H9 (cell line): ENCODE measurements at regions not wholly inside any gene's neighbourhood (a gene's known extent, or its start where the extent isn't known, plus 50 kb on each side); places are given as distances from the start of the nearest gene placed in this dataset.

ENCODE experiments used
- DNase-seq: peaks from one replicate; pipeline ENCODE4 v3.0.0-alpha.2; 2017
- H2AFZ ChIP-seq: one replicate; pipeline ENCODE4 v1.6.1; 2013; ENCODE audit warnings: mild to moderate bottlenecking, low read length, control low read depth, moderate library complexity
- H2AK5ac ChIP-seq: 2 replicates; pipeline ENCODE4 v1.6.1; 2013; ENCODE audit warnings: low read length, control low read depth, mixed read lengths; ENCODE audit not compliant: insufficient read length
- H2BK120ac ChIP-seq: one replicate; pipeline ENCODE4 v1.6.1; 2013; ENCODE audit warnings: low read depth, mild to moderate bottlenecking, low read length, control low read depth, inconsistent platforms; ENCODE audit not compliant: poor library complexity, severe bottlenecking
- H2BK12ac ChIP-seq: 2 replicates; pipeline ENCODE4 v1.6.1; 2013; ENCODE audit warnings: low read length, control low read depth, mixed read lengths, low read depth; ENCODE audit not compliant: insufficient read length
- H2BK15ac ChIP-seq: 2 replicates; pipeline ENCODE4 v1.6.1; 2013; ENCODE audit warnings: low read depth, low read length, control low read depth
- H2BK20ac ChIP-seq: one replicate; pipeline ENCODE4 v1.6.1; 2013; ENCODE audit warnings: low read depth, mild to moderate bottlenecking, low read length, control low read depth, inconsistent platforms; ENCODE audit not compliant: poor library complexity, severe bottlenecking
- H2BK5ac ChIP-seq: 2 replicates; pipeline ENCODE4 v1.6.1; 2013; ENCODE audit warnings: low read length, control low read depth, mixed read lengths; ENCODE audit not compliant: insufficient read length
- H3K14ac ChIP-seq: 2 replicates; pipeline ENCODE4 v1.6.1; 2013; ENCODE audit warnings: low read length, control low read depth; ENCODE audit not compliant: insufficient read depth
- H3K18ac ChIP-seq: 2 replicates; pipeline ENCODE4 v1.6.1; 2013; ENCODE audit warnings: low read depth, mild to moderate bottlenecking, mixed read lengths, low read length, control low read depth; ENCODE audit not compliant: insufficient read length
- H3K23ac ChIP-seq: 2 replicates; pipeline ENCODE4 v1.6.1; 2013; ENCODE audit warnings: low read length, control low read depth, mixed read lengths, low read depth; ENCODE audit not compliant: insufficient read length
- H3K23me2 ChIP-seq: 2 replicates; pipeline ENCODE4 v1.6.1; 2013; ENCODE audit warnings: low read depth, mild to moderate bottlenecking, mixed read lengths, low read length, control low read depth; ENCODE audit not compliant: insufficient read length, poor library complexity, severe bottlenecking
- H3K27ac ChIP-seq: 2 replicates; pipeline ENCODE4 v1.5.1; 2013; ENCODE audit warnings: low read length, control low read depth, mixed read lengths, low read depth; ENCODE audit not compliant: insufficient read length
- H3K27me3 ChIP-seq: 2 replicates; pipeline ENCODE4 v1.6.1; 2013; ENCODE audit warnings: low read length, control low read depth, inconsistent platforms; ENCODE audit not compliant: insufficient read depth
- H3K4ac ChIP-seq: 2 replicates; pipeline ENCODE4 v1.6.1; 2013; ENCODE audit warnings: low read depth, mild to moderate bottlenecking, control low read depth, inconsistent platforms, low read length, moderate library complexity
- H3K4me1 ChIP-seq: 2 replicates; pipeline ENCODE4 v1.6.1; 2013; ENCODE audit warnings: low read length, control low read depth, inconsistent platforms; ENCODE audit not compliant: insufficient read depth
- H3K4me2 ChIP-seq: 2 replicates; pipeline ENCODE4 v1.6.1; 2013; ENCODE audit warnings: low read length, control low read depth, mixed read lengths; ENCODE audit not compliant: insufficient read length, insufficient read depth
- H3K56ac ChIP-seq: 2 replicates; pipeline ENCODE4 v1.6.1; 2013; ENCODE audit warnings: low read depth, mild to moderate bottlenecking, mixed read lengths, low read length, control low read depth; ENCODE audit not compliant: insufficient read length
- H3K79me1 ChIP-seq: 2 replicates; pipeline ENCODE4 v1.6.1; 2013; ENCODE audit warnings: low read depth, mild to moderate bottlenecking, moderate library complexity, low read length, control low read depth, inconsistent platforms; ENCODE audit not compliant: insufficient read depth, poor library complexity, severe bottlenecking
- H3K79me2 ChIP-seq: 2 replicates; pipeline ENCODE4 v1.6.1; 2013; ENCODE audit warnings: low read length, control low read depth, inconsistent platforms; ENCODE audit not compliant: insufficient read depth
- H3K9ac ChIP-seq: 2 replicates; pipeline ENCODE4 v1.6.1; 2013; ENCODE audit warnings: low read length, control low read depth, mixed read lengths; ENCODE audit not compliant: insufficient read length; ENCODE audit errors: extremely low read depth
- H3K9me3 ChIP-seq: one replicate; pipeline ENCODE4 v1.6.1; 2013; ENCODE audit warnings: low read depth, low read length, inconsistent platforms; ENCODE audit not compliant: control insufficient read depth
- H3T11ph ChIP-seq: one replicate; pipeline ENCODE4 v1.6.1; 2013; ENCODE audit warnings: mild to moderate bottlenecking, low read length, control low read depth, inconsistent platforms
- H4K20me1 ChIP-seq: one replicate; pipeline ENCODE4 v1.6.1; 2013; ENCODE audit not compliant: control insufficient read depth, insufficient read length, insufficient read depth
- H4K5ac ChIP-seq: 2 replicates; pipeline ENCODE4 v1.6.1; 2013; ENCODE audit warnings: low read depth, mild to moderate bottlenecking, mixed read lengths, low read length, control low read depth; ENCODE audit not compliant: insufficient read length
- H4K8ac ChIP-seq: replicated peaks from 2 replicates; pipeline ENCODE4 v1.6.1; 2013; ENCODE audit warnings: low read length, control low read depth, mixed read lengths, low read depth; ENCODE audit not compliant: insufficient read length
- H4K91ac ChIP-seq: 2 replicates; pipeline ENCODE4 v1.6.1; 2013; ENCODE audit warnings: low read depth, mild to moderate bottlenecking, moderate library complexity, mixed read lengths, low read length, control low read depth; ENCODE audit not compliant: insufficient read length
- H3K27ac Mint-ChIP-seq, 3 experiments: 2 replicates in 2 of 3; 3 replicates in 1 of 3; pipeline ENCODE4 v1.8.0; 2020 to 2021; ENCODE audit warnings: mixed read lengths in 3 of 3, mild to moderate bottlenecking in 1 of 3, moderate library complexity in 1 of 3
- H3K27me3 Mint-ChIP-seq: 2 replicates; pipeline ENCODE4 v1.8.0; 2021; ENCODE audit warnings: low read depth, mild to moderate bottlenecking, moderate library complexity, mixed read lengths
- H3K36me3 Mint-ChIP-seq, 3 experiments: 2 replicates in 2 of 3; 3 replicates in 1 of 3; pipeline ENCODE4 v1.8.0; 2020 to 2021; ENCODE audit warnings: low read depth in 3 of 3, mixed read lengths in 3 of 3; ENCODE audit not compliant: insufficient read depth in 1 of 3
- H3K4me1 Mint-ChIP-seq, 2 experiments: 2 replicates each; pipeline ENCODE4 v1.8.0; 2020; ENCODE audit warnings: mixed read lengths in 2 of 2
- H3K4me3 Mint-ChIP-seq, 2 experiments: 2 replicates in 1 of 2; 3 replicates in 1 of 2; pipeline ENCODE4 v1.8.0; 2020 to 2021; ENCODE audit warnings: mild to moderate bottlenecking in 2 of 2, mixed read lengths in 2 of 2, moderate library complexity in 1 of 2
- H3K9me3 Mint-ChIP-seq, 2 experiments: 2 replicates in 1 of 2; 3 replicates in 1 of 2; pipeline ENCODE4 v1.8.0; 2020; ENCODE audit warnings: mild to moderate bottlenecking in 2 of 2, mixed read lengths in 2 of 2, moderate library complexity in 1 of 2
- CTCF ChIP-seq: fragments of 200-600 bp; sonication (generic); conservative IDR thresholded peaks from 3 replicates; pipeline ENCODE4 v1.8.0; 2021; ENCODE audit warnings: antibody characterized with exemption, mild to moderate bottlenecking

GRCh38 chr5:97931829-97932228 lies 748.8 kb upstream of the RIOK2 start:
- H4K91ac ChIP-seq: no peak overlapping the region
- no peaks in the 10 kb centered on the region for H3K79me1 ChIP-seq
- no peak overlapping the region for H3K18ac ChIP-seq
- no peaks in the 10 kb centered on the region for H3K9me3 Mint-ChIP-seq
- H3K4ac ChIP-seq: no peak overlapping the region
- no peak overlapping the region for H3K23ac ChIP-seq
- H3K4me3 Mint-ChIP-seq: no peak overlapping the region
- no peak overlapping the region for H2BK15ac ChIP-seq
- H3K4me1 ChIP-seq: no peaks in the 10 kb centered on the region
- no peak overlapping the region for H2AK5ac ChIP-seq
- no peaks in the 10 kb centered on the region for H3K36me3 Mint-ChIP-seq
- H3K27ac ChIP-seq: no peak overlapping the region
- H3K27me3 Mint-ChIP-seq: no peaks in the 10 kb centered on the region; the same call in 1 of the 2 replicates
- no peaks in the 10 kb centered on the region for H3K4me1 Mint-ChIP-seq
- no peaks in the 10 kb centered on the region for H3K79me2 ChIP-seq
- H3K27me3 ChIP-seq: no peaks in the 10 kb centered on the region
- H3K27ac Mint-ChIP-seq: no peak overlapping the region
- no peak overlapping the region for H2BK120ac ChIP-seq
- no peak overlapping the region for H2AFZ ChIP-seq
- no peak overlapping the region for H3K4me2 ChIP-seq
- DNase-seq: no peak
- H3K14ac ChIP-seq: no peak overlapping the region
- no peaks in the 10 kb centered on the region for H3K9me3 ChIP-seq
- TF ChIP-seq CTCF: no peak
- H2BK12ac ChIP-seq: no peak overlapping the region
- no peak overlapping the region for H3K56ac ChIP-seq
- H3T11ph ChIP-seq: no peak overlapping the region
- no peak overlapping the region for H4K5ac ChIP-seq
- H3K23me2 ChIP-seq: no peaks in the 10 kb centered on the region
- H4K20me1 ChIP-seq: no peaks in the 10 kb centered on the region
- H2BK20ac ChIP-seq: no peak overlapping the region
- no peak overlapping the region for H4K8ac ChIP-seq
- no peak overlapping the region for H2BK5ac ChIP-seq
- no peak overlapping the region for H3K9ac ChIP-seq
